HG03460 (cell line): ENCODE measurements at regions not wholly inside any gene's neighbourhood (a gene's known extent, or its start where the extent isn't known, plus 50 kb on each side); places are given as distances from the start of the nearest gene placed in this dataset.
"Not testable (repeated sequence)": the region's sequence is repeated elsewhere in the genome, so short reads cannot be mapped to it uniquely, and the experiment has no call there.

ENCODE experiments used
- ATAC-seq: cut with Tn5 transposase; IDR thresholded peaks from one replicate; pipeline ENCODE4 v1.9.1; 2021; ENCODE audit not compliant: unreplicated experiment

GRCh38 chr10:36026656-36027390 lies 384.7 kb upstream of the FZD8 start:
- no peak for ATAC-seq

- ATAC-seq = no peak
Observed at GRCh38 chr10:36026081-36026480, 384.0 kb upstream of the FZD8 start.

GRCh38 chr10:36023939-36024338 lies 381.8 kb upstream of the FZD8 start:
- ATAC-seq = no peak

DNA sequence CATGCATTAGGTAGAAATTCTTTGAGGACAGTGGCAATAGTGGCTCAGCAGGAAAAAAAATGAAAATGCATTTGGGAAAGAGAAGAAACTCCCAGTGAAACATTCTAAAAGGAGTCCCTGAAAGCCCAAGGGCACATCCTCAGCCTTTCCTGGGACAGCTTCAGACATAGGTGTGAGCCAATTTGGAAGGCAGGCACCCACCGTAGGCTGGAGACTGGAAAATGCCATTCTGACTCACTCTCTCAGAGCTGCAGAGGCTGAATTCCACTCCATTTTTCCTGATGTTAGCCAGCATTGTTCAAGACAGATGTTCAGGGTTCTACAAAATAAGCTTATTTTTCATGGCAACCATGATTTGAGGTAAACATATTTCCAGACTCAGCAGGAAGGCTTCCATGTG lies 379.0 kb upstream of the FZD8 start:
- ATAC-seq = no peak

GRCh38 chr10:36019749-36020148 lies 377.7 kb upstream of the FZD8 start:
- ATAC-seq = no peak

GRCh38 chr10:36018996-36019395 lies 376.9 kb upstream of the FZD8 start:
- ATAC-seq = no peak

DNA sequence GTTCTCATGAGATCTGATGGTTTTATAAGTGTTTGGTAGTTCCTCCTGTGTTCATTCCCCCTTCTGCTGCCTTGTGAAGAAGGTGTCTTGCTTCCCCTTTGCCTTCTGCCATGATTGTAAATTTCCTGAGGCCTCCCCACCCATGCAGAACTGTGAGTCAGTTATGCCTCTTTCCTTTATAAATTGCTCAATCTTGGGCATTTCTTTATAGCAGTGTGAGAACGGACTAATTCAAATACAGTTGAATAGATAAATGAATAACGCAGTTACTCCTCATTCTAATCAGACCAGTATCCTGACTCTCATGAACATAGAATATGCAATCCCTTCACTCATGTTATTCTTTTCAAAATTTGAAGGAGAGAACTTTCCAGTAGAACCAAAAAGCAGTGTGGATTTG lies 375.0 kb upstream of the FZD8 start:
- ATAC-seq = no peak

DNA sequence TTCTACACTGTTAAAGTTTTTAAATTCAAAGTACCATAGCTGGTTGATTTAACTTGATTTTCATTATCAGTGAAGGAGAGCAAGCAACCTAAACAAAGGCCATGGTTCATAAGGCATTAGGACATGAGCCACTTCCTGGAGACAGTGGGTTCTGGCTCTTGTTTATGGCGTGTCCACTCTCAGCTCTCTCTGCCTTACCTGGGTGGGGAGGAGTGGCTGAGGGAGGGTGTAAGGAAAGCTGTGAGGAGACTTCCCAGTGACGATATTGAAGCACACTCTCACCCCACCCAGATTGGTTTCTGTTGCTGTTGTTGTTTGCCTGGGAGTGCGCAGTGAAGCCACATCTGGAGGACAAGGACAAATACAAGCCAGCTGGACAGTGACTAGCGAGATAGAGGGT lies 365.3 kb upstream of the FZD8 start:
- no peak for ATAC-seq

DNA sequence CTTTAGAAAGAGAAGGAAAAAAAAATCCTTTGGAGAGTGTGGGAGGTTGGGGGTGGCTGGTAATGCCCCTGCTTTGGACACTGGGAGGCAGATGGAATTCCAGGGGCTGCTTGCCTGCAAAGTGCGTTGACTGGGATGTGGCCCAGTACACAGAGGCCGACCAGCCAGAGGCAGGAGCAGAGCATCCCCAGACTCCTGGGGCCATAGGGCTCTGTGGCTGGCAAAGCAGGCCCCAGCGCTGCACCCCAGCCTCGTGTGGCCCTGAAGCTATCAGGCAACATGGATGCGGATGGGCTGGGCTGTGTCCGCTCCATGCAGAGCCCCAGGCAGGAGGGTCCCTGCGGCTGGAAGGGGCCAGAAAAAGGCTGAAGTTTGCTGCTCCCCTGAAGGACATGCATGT lies 361.6 kb upstream of the FZD8 start:
- no peak for ATAC-seq

- ATAC-seq = no peak
Observed at GRCh38 chr10:36003031-36003600, 361.0 kb upstream of the FZD8 start.

DNA sequence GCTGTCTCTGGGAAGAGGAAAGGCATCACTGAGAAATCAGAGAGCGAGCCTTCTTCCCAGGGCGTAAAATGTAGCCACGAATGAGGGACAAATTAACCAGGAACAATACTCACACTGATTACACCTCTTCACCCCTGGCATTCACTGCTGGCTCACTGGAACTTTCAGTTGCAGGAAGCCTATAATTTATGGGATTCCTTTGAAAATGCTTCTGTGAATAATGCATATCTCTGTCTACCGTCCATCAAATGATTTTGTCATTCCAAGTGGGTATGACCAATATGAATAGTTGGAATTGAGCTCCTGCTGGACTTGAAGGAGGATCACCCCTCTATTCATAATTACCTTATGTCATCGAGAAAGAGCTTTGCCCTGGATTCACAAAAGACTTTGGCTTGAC lies 360.3 kb upstream of the FZD8 start:
- ATAC-seq = no peak

DNA sequence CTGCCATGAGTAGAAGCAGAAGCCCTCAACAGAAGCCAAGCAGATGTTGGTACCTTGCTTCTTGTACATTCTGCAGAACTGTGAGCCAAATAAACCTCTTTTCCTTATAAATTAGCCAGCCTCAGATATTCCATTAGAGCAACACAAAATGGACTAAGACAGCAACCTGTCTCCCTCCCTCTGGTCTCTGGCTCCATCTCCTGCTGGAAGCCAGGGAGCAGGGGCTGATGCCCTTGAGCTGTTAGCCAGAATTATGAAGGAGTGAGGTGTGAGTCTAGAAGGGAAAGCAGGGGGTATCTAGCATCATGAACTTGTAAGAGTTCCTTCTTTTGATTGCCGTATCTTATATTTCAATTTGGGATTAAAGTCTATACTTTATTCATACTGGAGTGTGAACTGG lies 358.7 kb upstream of the FZD8 start:
- not testable (repeated sequence) for ATAC-seq

GRCh38 chr10:35998026-35998425 lies 355.9 kb upstream of the FZD8 start:
- no peak for ATAC-seq

DNA sequence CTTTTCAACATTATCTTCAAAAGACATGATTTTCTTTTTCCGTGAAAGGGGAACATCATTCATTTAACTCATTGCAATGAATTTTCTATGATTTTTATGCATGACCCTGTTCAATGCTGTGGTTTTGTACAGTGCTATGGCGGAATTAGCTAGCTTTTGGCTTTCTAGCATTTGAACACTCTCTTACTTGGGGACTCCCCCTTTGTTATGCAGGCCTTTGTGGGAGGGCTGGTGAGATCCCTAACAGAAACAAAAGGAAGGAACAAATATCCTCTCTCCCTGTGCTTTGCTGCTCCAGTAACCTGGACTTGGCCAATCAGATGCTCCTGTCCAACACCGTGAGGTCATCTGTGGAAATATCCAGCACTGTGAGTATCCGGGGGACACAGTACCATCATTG lies 353.4 kb upstream of the FZD8 start:
- ATAC-seq = no peak

GRCh38 chr10:35993591-35994515 lies 351.8 kb upstream of the FZD8 start:
- ATAC-seq = no peak

- no peak for ATAC-seq
Observed at GRCh38 chr10:35992107-35992506, 350.0 kb upstream of the FZD8 start.

- no peak for ATAC-seq
Observed at GRCh38 chr10:35986756-35987502, 344.8 kb upstream of the FZD8 start.

GRCh38 chr10:35979116-35979515 lies 337.0 kb upstream of the FZD8 start:
- ATAC-seq = no peak

DNA sequence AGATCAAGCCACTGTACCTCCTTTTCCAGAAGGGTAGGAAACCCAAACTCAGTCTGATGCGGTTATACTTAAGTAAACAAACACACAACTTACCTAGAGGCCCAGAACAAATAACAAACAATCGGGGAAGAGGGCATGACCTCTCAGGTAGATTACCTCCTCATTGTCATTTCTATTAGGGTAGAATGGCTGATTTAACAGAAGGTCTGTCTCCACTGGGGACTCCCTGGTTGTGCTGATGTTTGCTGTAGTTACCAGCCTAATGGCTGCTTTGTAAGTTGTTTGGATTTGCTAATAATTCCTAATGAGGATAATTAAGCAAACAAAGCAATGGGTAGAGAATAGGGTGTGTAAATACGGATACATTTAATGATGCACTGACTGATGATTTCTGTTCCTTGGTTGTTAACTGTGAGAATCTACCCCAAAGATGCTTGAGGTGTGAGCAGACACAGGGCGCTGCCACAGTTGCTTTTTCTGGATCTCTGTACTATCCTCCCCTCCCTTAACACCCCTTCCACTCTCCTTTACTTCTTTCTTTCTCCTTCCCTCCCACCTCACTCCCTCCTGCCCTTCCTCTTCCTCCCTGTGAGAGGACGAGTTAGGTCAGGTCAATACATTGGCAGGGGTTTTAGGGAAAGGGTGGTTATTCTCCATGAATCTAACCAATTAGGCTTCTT lies 332.0 kb upstream of the FZD8 start:
- ATAC-seq = not testable (repeated sequence)

- no peak for ATAC-seq
Observed at GRCh38 chr10:35972275-35972674, 330.2 kb upstream of the FZD8 start.

DNA sequence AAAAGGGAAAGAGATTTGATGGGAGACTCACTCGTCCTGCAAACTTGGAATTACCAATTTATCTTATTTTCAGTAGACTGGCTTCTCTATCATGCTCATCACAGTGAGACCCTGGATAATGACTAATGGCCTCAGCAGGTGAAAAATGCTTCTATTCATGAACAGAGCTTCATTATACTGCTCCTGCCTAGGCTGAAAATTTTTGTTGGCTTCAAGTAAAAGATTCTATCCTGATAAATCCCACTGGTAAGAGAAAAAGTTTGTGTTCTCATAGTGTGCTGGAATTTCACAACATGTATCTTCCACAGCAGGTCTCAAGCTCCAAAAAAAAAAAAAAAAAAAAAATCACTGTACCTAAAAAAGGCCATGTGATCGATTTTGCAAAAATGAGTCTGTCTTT lies 329.3 kb upstream of the FZD8 start:
- ATAC-seq = no peak
